HepG2 (cell line): ENCODE measurements at regions not wholly inside any gene's neighbourhood (a gene's known extent, or its start where the extent isn't known, plus 50 kb on each side); places are given as distances from the start of the nearest gene placed in this dataset.

ENCODE experiments used
- ATAC-seq: fragments of 200-7000 bp; cut with Tn5 transposase; 3 replicates; pipeline ENCODE4 v1.9.1; 2020; ENCODE audit warnings: mild to moderate bottlenecking, moderate library complexity
- BruUV-seq: library from RNA; stranded (reverse); fragments of 400-500 nt; replicated peaks from 2 replicates; lab custom pipeline; 2021; lab: Mats Ljungman, UMichigan
- CTCF ChIA-PET: fragments of 300-600 bp; formaldehyde crosslinking; extraction: SDS; loops from one replicate; lab custom pipeline; 2021; ENCODE audit warnings: low total read pairs, inconsistent platforms, low intra/inter-chr PET ratio; lab: Yijun Ruan, JAX
- POLR2A ChIA-PET: fragments of 350-600 bp; sonication (Branson Sonifier 250); formaldehyde crosslinking; loops from one replicate; lab custom pipeline; 2020; ENCODE audit warnings: antibody characterized with exemption, inconsistent platforms; lab: Yijun Ruan, JAX
- DNase-seq: peaks from one replicate; pipeline ENCODE4 v3.0.0-alpha.2; 2015; ENCODE audit warnings: low spot score
- FAIRE-seq: peaks from 3 replicates; lab custom pipeline; 2011; peaks lifted over from hg19 to GRCh38; lab: Jason Lieb, UNC
- H2AFZ ChIP-seq: one replicate; pipeline ENCODE4 v1.6.1; 2011; ENCODE audit warnings: low read length, inconsistent platforms
- H3K27ac ChIP-seq: fragments of 300-600 bp; 3 replicates; pipeline ENCODE4 v1.8.0; 2011; ENCODE audit warnings: mixed run types, mild to moderate bottlenecking, mixed read lengths, low read length, inconsistent platforms; ENCODE audit not compliant: insufficient read depth; ENCODE audit errors: extremely low read length
- H3K27me3 ChIP-seq, 2 experiments: fragments of 200-600 bp in 1 of 2; 2 replicates in 1 of 2; 3 replicates in 1 of 2; pipeline versions ENCODE4 v1.6.0 to v1.8.0; 2011; ENCODE audit warnings: low read length in 2 of 2, mild to moderate bottlenecking in 2 of 2, moderate library complexity in 2 of 2, inconsistent platforms in 1 of 2; ENCODE audit not compliant: insufficient read depth in 2 of 2, control insufficient read depth in 1 of 2
- H3K36me3 ChIP-seq, 2 experiments: fragments of 200-600 bp in 1 of 2; replicated peaks in 1 of 2; 2 replicates in 1 of 2; 3 replicates in 1 of 2; pipeline versions ENCODE4 v1.5.1 to v1.8.0; 2011; ENCODE audit warnings: low read length in 2 of 2, inconsistent platforms in 1 of 2; ENCODE audit not compliant: insufficient read depth in 2 of 2, control insufficient read depth in 1 of 2
- H3K4me1 ChIP-seq: 2 replicates; pipeline ENCODE4 v1.5.1; 2012; ENCODE audit warnings: low read length, inconsistent platforms; ENCODE audit not compliant: insufficient read depth
- H3K4me2 ChIP-seq: 2 replicates; pipeline ENCODE4 v1.6.0; 2011; ENCODE audit warnings: low read depth, low read length, inconsistent platforms
- H3K4me3 ChIP-seq, 3 experiments: fragments of 200-600 bp in 1 of 3; sonication (generic), shearing (Covaris generic) in 1 of 3; replicated peaks in 1 of 3; 2 replicates each; pipeline ENCODE4 v1.5.1; 2011 to 2016; ENCODE audit warnings: low read length in 3 of 3, inconsistent platforms in 2 of 3, low read depth in 2 of 3, mild to moderate bottlenecking in 2 of 3, control low read depth in 1 of 3, mixed read lengths in 1 of 3; ENCODE audit not compliant: insufficient read depth in 1 of 3
- H3K79me2 ChIP-seq: one replicate; pipeline ENCODE4 v1.6.1; 2011; ENCODE audit warnings: low read length, inconsistent platforms; ENCODE audit not compliant: insufficient read depth
- H3K9ac ChIP-seq: 2 replicates; pipeline ENCODE4 v1.6.0; 2011; ENCODE audit warnings: mild to moderate bottlenecking, low read depth, low read length, inconsistent platforms; ENCODE audit not compliant: insufficient read depth
- H3K9me3 ChIP-seq: 2 replicates; pipeline ENCODE4 v1.5.1; 2012; ENCODE audit warnings: mild to moderate bottlenecking, low read length
- H4K20me1 ChIP-seq: 2 replicates; pipeline ENCODE4 v1.6.0; 2011; ENCODE audit warnings: inconsistent platforms, mild to moderate bottlenecking, low read length, moderate library complexity; ENCODE audit not compliant: insufficient read depth
- BHLHE40 ChIP-seq: IDR thresholded peaks from 2 replicates; pipeline ENCODE4 v1.6.1; 2011; ENCODE audit warnings: low read length, improper control_type of control experiment
- FLYWCH1 ChIP-seq: sonication (generic); formaldehyde crosslinking; IDR thresholded peaks from 2 replicates; pipeline ENCODE4 v1.8.1; 2023; ENCODE audit warnings: mild to moderate bottlenecking, missing genetic modification reagents
- GLI4 ChIP-seq: sonication (generic); formaldehyde crosslinking; IDR thresholded peaks from 2 replicates; pipeline ENCODE4 v1.5.1; 2020; ENCODE audit warnings: missing genetic modification reagents, mild to moderate bottlenecking, moderate library complexity, borderline replicate concordance
- HNRNPK ChIP-seq: fragments of 200-400 bp; formaldehyde crosslinking; IDR thresholded peaks from 2 replicates; pipeline ENCODE4 v1.6.1; 2018; ENCODE audit warnings: low read length, low read depth, moderate library complexity, mild to moderate bottlenecking; ENCODE audit not compliant: poor library complexity, severe bottlenecking
- KDM3A ChIP-seq: IDR thresholded peaks from 2 replicates; pipeline ENCODE4 v1.6.1; 2018; ENCODE audit warnings: low read depth, missing compliant biosample characterization
- SOX6 ChIP-seq, 2 experiments: fragments of 450-650 bp in 1 of 2; sonication (generic) in 1 of 2; formaldehyde crosslinking in 1 of 2; IDR thresholded peaks; 2 replicates each; pipeline versions ENCODE4 v1.4.0 to v1.6.1; 2017 to 2020; ENCODE audit warnings: antibody characterized with exemption in 1 of 2, mild to moderate bottlenecking in 1 of 2, missing genetic modification reagents in 1 of 2
- ZFP37 ChIP-seq: sonication (generic); formaldehyde crosslinking; IDR thresholded peaks from 2 replicates; pipeline ENCODE4 v1.4.0; 2020; ENCODE audit warnings: missing genetic modification reagents, borderline replicate concordance
- ZNF205 ChIP-seq: IDR thresholded peaks from 2 replicates; pipeline ENCODE4 v1.6.1; 2018; ENCODE audit warnings: missing biosample characterization, missing genetic modification reagents
- ZNF274 ChIP-seq: sonication (generic); formaldehyde crosslinking; IDR thresholded peaks from 2 replicates; pipeline ENCODE4 v1.5.1; 2020; ENCODE audit warnings: mild to moderate bottlenecking, missing genetic modification reagents
- ZNF749 ChIP-seq: sonication (generic); formaldehyde crosslinking; IDR thresholded peaks from 2 replicates; pipeline ENCODE4 v1.8.0; 2022; ENCODE audit warnings: mild to moderate bottlenecking, missing genetic modification reagents, moderate library complexity, borderline replicate concordance
- WGBS: methylation state at CpG from one replicate; pipeline ENCODE4 v1.1.6; 2017; ENCODE audit warnings: low lambda C conversion rate; 5-methylcytosine and 5-hydroxymethylcytosine counted together
- in situ Hi-C: cut with HindIII; loops from 2 replicates; pipeline ENCODE4 v1.10.0; 2017; ENCODE audit warnings: low pct_unique_long_range_greater_than_20kb; ENCODE audit not compliant: extremely low pct_ligation_motif_present
- intact Hi-C: fragments of 100-400 bp; cut with micrococcal nuclease; formaldehyde crosslinking; loops from one replicate; pipeline ENCODE4 v1.10.0; 2022; ENCODE audit not compliant: unreplicated experiment
- TF ChIP-seq, protein P1 (sequence below): IDR thresholded peaks from 2 replicates; pipeline ENCODE4 v1.6.1; 2016; ENCODE audit warnings: mild to moderate bottlenecking, missing biosample characterization, missing genetic modification reagents
- TF ChIP-seq, protein P2 (sequence below): sonication (generic); formaldehyde crosslinking; IDR thresholded peaks from 2 replicates; pipeline ENCODE4 v1.4.0; 2020; ENCODE audit warnings: mild to moderate bottlenecking, missing genetic modification reagents
- TF ChIP-seq, protein P3 (sequence below): sonication (generic); formaldehyde crosslinking; IDR thresholded peaks from 2 replicates; pipeline ENCODE4 v1.4.0; 2020; ENCODE audit warnings: mild to moderate bottlenecking, missing genetic modification reagents, borderline replicate concordance
- TF ChIP-seq, protein P4 (sequence below): sonication (generic); formaldehyde crosslinking; IDR thresholded peaks from 2 replicates; pipeline ENCODE4 v1.5.1; 2020; ENCODE audit warnings: missing genetic modification reagents, mild to moderate bottlenecking, borderline replicate concordance

GRCh38 chr2:7119132-7119835, 202.1 kb downstream of the RNF144A start (continued):
- TF ChIP-seq ZNF749 (CRISPR knock-in tag) (no peak), KDM3A (CRISPR knock-in tag) (no peak)
- TF ChIP-seq, protein P1, sequence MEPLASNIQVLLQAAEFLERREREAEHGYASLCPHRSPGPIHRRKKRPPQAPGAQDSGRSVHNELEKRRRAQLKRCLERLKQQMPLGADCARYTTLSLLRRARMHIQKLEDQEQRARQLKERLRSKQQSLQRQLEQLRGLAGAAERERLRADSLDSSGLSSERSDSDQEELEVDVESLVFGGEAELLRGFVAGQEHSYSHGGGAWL (CRISPR knock-in tag): no peak
- TF ChIP-seq, protein P2, sequence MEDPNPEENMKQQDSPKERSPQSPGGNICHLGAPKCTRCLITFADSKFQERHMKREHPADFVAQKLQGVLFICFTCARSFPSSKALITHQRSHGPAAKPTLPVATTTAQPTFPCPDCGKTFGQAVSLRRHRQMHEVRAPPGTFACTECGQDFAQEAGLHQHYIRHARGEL (CRISPR knock-in tag): no peak
- TF ChIP-seq, protein P3, sequence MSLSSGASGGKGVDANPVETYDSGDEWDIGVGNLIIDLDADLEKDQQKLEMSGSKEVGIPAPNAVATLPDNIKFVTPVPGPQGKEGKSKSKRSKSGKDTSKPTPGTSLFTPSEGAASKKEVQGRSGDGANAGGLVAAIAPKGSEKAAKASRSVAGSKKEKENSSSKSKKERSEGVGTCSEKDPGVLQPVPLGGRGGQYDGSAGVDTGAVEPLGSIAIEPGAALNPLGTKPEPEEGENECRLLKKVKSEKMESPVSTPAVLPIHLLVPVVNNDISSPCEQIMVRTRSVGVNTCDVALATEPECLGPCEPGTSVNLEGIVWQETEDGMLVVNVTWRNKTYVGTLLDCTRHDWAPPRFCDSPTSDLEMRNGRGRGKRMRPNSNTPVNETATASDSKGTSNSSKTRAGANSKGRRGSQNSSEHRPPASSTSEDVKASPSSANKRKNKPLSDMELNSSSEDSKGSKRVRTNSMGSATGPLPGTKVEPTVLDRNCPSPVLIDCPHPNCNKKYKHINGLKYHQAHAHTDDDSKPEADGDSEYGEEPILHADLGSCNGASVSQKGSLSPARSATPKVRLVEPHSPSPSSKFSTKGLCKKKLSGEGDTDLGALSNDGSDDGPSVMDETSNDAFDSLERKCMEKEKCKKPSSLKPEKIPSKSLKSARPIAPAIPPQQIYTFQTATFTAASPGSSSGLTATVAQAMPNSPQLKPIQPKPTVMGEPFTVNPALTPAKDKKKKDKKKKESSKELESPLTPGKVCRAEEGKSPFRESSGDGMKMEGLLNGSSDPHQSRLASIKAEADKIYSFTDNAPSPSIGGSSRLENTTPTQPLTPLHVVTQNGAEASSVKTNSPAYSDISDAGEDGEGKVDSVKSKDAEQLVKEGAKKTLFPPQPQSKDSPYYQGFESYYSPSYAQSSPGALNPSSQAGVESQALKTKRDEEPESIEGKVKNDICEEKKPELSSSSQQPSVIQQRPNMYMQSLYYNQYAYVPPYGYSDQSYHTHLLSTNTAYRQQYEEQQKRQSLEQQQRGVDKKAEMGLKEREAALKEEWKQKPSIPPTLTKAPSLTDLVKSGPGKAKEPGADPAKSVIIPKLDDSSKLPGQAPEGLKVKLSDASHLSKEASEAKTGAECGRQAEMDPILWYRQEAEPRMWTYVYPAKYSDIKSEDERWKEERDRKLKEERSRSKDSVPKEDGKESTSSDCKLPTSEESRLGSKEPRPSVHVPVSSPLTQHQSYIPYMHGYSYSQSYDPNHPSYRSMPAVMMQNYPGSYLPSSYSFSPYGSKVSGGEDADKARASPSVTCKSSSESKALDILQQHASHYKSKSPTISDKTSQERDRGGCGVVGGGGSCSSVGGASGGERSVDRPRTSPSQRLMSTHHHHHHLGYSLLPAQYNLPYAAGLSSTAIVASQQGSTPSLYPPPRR (CRISPR knock-in tag): no peak

GRCh38 chr2:7121851-7122250, 204.6 kb downstream of the RNF144A start:
- Histone ChIP-seq H3K27ac (no peak overlapping the region), H3K4me1 (no peaks in the 10 kb centered on the region), H3K36me3 (no peaks in the 10 kb centered on the region), H4K20me1 (no peaks in the 10 kb centered on the region), H2AFZ (no peak overlapping the region), H3K9me3 (no peaks in the 10 kb centered on the region), H3K79me2 (no peaks in the 10 kb centered on the region), H3K9ac (no peak overlapping the region), H3K4me2 (no peak overlapping the region), H3K27me3 (no peaks in the 10 kb centered on the region), H3K4me3 (no peak overlapping the region)
- ATAC-seq (no peak), FAIRE-seq (no peak), DNase-seq (no peak)
- in situ Hi-C loops (loop anchor here (25.0 kb wide), 1 partner anchor 540 kb away; no protein-coding TSS in a partner anchor), intact Hi-C loops (no loop called here)
- 53% methylated on average over 5 of the region's 5 CpGs for WGBS
- CTCF ChIA-PET: no interaction called here
- no TSS peak for BruUV-seq
- POLR2A ChIA-PET: no interaction called here
- TF ChIP-seq ZNF274 (CRISPR knock-in tag) (no peak), GLI4 (CRISPR knock-in tag) (no peak), HNRNPK (no peak), ZFP37 (CRISPR knock-in tag) (no peak), BHLHE40 (no peak), SOX6 (IDR thresholded peaks at IDR 0.05) (no peak), SOX6 (CRISPR knock-in tag; IDR thresholded peaks at IDR 0.05) (no peak), ZNF205 (no peak), FLYWCH1 (no peak)
- TF ChIP-seq, protein P4, sequence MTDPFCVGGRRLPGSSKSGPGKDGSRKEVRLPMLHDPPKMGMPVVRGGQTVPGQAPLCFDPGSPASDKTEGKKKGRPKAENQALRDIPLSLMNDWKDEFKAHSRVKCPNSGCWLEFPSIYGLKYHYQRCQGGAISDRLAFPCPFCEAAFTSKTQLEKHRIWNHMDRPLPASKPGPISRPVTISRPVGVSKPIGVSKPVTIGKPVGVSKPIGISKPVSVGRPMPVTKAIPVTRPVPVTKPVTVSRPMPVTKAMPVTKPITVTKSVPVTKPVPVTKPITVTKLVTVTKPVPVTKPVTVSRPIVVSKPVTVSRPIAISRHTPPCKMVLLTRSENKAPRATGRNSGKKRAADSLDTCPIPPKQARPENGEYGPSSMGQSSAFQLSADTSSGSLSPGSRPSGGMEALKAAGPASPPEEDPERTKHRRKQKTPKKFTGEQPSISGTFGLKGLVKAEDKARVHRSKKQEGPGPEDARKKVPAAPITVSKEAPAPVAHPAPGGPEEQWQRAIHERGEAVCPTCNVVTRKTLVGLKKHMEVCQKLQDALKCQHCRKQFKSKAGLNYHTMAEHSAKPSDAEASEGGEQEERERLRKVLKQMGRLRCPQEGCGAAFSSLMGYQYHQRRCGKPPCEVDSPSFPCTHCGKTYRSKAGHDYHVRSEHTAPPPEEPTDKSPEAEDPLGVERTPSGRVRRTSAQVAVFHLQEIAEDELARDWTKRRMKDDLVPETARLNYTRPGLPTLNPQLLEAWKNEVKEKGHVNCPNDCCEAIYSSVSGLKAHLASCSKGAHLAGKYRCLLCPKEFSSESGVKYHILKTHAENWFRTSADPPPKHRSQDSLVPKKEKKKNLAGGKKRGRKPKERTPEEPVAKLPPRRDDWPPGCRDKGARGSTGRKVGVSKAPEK (CRISPR knock-in tag): no peak
